Activated naive CD4-positive, alpha-beta T cell treated with anti-CD3 and anti-CD28 coated beads, Interleukin-2, amount 10 ng/mL, durations not matched to agents 7 days and 5 days (primary cell): ENCODE measurements at regions not wholly inside any gene's neighbourhood (a gene's known extent, or its start where the extent isn't known, plus 50 kb on each side); places are given as distances from the start of the nearest gene placed in this dataset.
"Not testable (repeated sequence)": the region's sequence is repeated elsewhere in the genome, so short reads cannot be mapped to it uniquely, and the experiment has no call there.

ENCODE experiments used
- CTCF ChIA-PET: fragments of 350-600 bp; sonication (Branson Sonifier 250); formaldehyde crosslinking; loops from one replicate; lab custom pipeline; 2021; ENCODE audit warnings: antibody characterized with exemption; lab: Charles Lee
- DNase-seq: peaks from one replicate; pipeline ENCODE4 v3.0.0-alpha.2; 2020
- H3K27ac Mint-ChIP-seq: one replicate; pipeline ENCODE4 v1.8.0; 2021; ENCODE audit warnings: mild to moderate bottlenecking, moderate library complexity, mixed read lengths
- H3K27me3 Mint-ChIP-seq: one replicate; pipeline ENCODE4 v1.8.0; 2021; ENCODE audit warnings: mild to moderate bottlenecking, mixed read lengths
- H3K36me3 Mint-ChIP-seq: one replicate; pipeline ENCODE4 v1.8.0; 2021; ENCODE audit warnings: mixed read lengths
- H3K4me1 Mint-ChIP-seq: one replicate; pipeline ENCODE4 v1.8.0; 2021; ENCODE audit warnings: mixed read lengths
- H3K4me3 Mint-ChIP-seq: one replicate; pipeline ENCODE4 v1.8.0; 2021; ENCODE audit warnings: mild to moderate bottlenecking, moderate library complexity, mixed read lengths
- H3K9me3 Mint-ChIP-seq: one replicate; pipeline ENCODE4 v1.8.0; 2021; ENCODE audit warnings: mixed read lengths

- CTCF ChIA-PET, H3K27ac Mint-ChIP-seq, H3K36me3 Mint-ChIP-seq, DNase-seq, H3K9me3 Mint-ChIP-seq, H3K27me3 Mint-ChIP-seq, H3K4me1 Mint-ChIP-seq, H3K4me3 Mint-ChIP-seq: not testable (repeated sequence)
Measured at GRCh38 chr7:84848974-84849372, 337.9 kb downstream of the SEMA3D start.

DNA sequence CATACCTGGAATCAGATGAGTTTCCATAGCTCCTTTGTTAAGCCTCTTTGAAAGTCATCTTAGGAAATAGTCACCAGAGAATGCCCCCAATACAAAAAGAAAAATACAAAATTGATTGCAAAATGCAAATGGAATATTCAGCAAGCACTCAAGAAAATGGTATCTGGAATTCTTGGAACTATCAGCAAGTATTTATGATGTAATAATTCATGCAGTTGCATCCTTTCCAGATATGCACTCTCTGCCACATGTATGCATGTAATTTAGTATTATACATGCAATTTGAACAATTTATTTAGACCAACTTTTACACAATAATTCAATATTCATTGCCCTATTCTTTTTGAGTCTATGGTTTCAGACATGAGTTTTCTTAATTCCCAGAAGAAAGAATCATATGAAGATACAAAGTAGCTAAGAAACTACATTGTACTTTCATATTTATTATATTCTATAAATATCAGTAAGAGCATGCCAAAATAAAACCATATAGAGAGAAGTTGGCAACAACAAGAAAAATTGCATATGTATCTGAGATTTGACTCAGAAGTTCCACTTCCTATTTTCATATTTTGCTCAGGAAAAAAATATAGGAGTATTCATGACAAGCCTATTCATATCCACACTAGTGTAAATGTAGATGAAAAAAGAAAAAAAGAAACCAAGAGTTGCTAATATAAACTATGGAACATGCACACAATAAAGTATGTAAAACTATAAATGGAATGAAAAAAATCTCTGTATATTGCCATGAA lies 338.5 kb downstream of the SEMA3D start:
- no peak overlapping the region for H3K27ac Mint-ChIP-seq
- H3K27me3 Mint-ChIP-seq = no peaks in the 10 kb centered on the region
- no peaks in the 10 kb centered on the region for H3K36me3 Mint-ChIP-seq
- CTCF ChIA-PET = no interaction called here
- no peak overlapping the region for H3K4me3 Mint-ChIP-seq
- DNase-seq = no peak
- H3K9me3 Mint-ChIP-seq = no peaks in the 10 kb centered on the region
- no peaks in the 10 kb centered on the region for H3K4me1 Mint-ChIP-seq

- H3K27ac Mint-ChIP-seq = no peak overlapping the region
- no peak for DNase-seq
- no peaks in the 10 kb centered on the region for H3K36me3 Mint-ChIP-seq
- H3K27me3 Mint-ChIP-seq = no peaks in the 10 kb centered on the region
- H3K4me3 Mint-ChIP-seq = no peak overlapping the region
- H3K9me3 Mint-ChIP-seq = no peaks in the 10 kb centered on the region
- H3K4me1 Mint-ChIP-seq = no peaks in the 10 kb centered on the region
- CTCF ChIA-PET = no interaction called here
Measured at GRCh38 chr7:84847790-84848189, 339.1 kb downstream of the SEMA3D start.

DNA sequence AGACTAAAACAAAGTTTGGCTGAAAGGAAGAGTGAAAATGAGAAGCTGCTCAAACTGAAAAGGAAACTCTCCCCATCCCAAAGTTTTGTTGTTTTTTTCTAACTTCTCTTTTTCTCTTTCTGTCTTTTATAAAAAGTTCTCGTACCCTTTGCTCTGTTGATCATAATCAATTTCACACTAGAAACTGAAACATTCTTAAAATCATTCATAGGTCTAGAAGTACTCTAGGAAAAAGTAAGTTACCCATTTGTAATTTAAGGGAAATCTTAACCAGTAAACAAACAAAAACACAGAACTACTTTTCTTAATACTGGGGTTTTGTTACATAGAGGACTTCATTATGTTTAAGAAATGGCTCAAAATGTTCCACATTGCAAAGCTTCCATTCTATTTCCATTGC lies 339.8 kb downstream of the SEMA3D start:
- Mint-ChIP-seq H3K27ac (no peak overlapping the region), H3K36me3 (no peaks in the 10 kb centered on the region), H3K9me3 (no peaks in the 10 kb centered on the region)

GRCh38 chr7:84845971-84846370 lies 340.9 kb downstream of the SEMA3D start:
- H3K27me3 Mint-ChIP-seq = no peaks in the 10 kb centered on the region
- no peak for DNase-seq
- no peaks in the 10 kb centered on the region for H3K9me3 Mint-ChIP-seq
- CTCF ChIA-PET = no interaction called here
- H3K36me3 Mint-ChIP-seq = no peaks in the 10 kb centered on the region
- H3K27ac Mint-ChIP-seq = no peak overlapping the region
- H3K4me3 Mint-ChIP-seq = no peak overlapping the region
- no peaks in the 10 kb centered on the region for H3K4me1 Mint-ChIP-seq

More for the DNA sequence above, 339.8 kb downstream of the SEMA3D start:
- Mint-ChIP-seq H3K4me1 (no peaks in the 10 kb centered on the region), H3K27me3 (no peaks in the 10 kb centered on the region), H3K4me3 (no peak overlapping the region)
- CTCF ChIA-PET = no interaction called here
- no peak for DNase-seq

- Mint-ChIP-seq H3K27ac (no peak overlapping the region), H3K27me3 (no peaks in the 10 kb centered on the region), H3K36me3 (no peaks in the 10 kb centered on the region), H3K4me1 (no peaks in the 10 kb centered on the region), H3K9me3 (no peaks in the 10 kb centered on the region), H3K4me3 (no peak overlapping the region)
- DNase-seq = no peak
- CTCF ChIA-PET = no interaction called here
Measured at GRCh38 chr7:84844771-84845170, 342.1 kb downstream of the SEMA3D start.

DNA sequence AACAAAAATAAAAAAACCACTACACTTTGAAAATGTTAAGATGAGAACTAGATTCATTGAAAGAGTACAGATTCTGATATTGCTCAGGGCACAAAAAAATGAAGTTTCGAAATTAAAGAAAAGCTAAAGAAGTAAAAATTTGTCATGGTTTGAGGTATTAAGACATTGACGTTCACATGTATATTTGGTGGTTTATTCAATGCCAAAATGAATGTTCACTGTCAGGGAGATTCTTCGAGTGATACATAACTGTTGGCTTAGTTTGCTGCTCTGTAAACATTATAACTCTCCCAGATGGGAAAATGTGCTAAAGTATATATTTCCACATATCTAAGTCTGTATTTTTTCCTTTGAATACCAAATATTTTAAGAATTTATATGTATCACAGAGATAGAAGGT lies 345.0 kb downstream of the SEMA3D start:
- no peak for DNase-seq
- Mint-ChIP-seq H3K4me3 (no peak overlapping the region), H3K4me1 (no peaks in the 10 kb centered on the region), H3K36me3 (no peaks in the 10 kb centered on the region), H3K27me3 (no peaks in the 10 kb centered on the region), H3K27ac (no peak overlapping the region), H3K9me3 (no peaks in the 10 kb centered on the region)
- CTCF ChIA-PET = no interaction called here

DNA sequence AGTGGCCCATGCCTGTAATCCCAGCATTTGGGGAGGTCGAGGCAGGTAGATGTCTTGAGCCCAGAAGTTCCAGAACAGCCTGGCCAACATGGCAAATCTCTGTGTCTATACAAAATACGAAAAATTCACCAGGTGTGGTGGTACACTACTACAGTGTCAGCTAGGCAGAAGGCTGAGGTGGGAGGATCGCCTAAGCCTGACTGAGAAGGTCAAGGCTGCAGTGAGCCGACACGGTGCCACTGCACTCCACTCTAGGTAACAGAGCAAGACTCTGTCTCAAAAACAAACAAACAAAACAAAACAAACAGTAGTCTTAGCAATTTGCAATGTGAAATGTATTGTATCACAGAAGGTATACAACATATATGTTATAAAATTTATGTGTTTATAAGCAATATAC lies 348.0 kb downstream of the SEMA3D start:
- no peaks in the 10 kb centered on the region for H3K4me1 Mint-ChIP-seq
- H3K4me3 Mint-ChIP-seq = no peak overlapping the region
- no peak overlapping the region for H3K27ac Mint-ChIP-seq
- no peaks in the 10 kb centered on the region for H3K9me3 Mint-ChIP-seq
- DNase-seq = no peak
- CTCF ChIA-PET = no interaction called here
- no peaks in the 10 kb centered on the region for H3K27me3 Mint-ChIP-seq
- no peaks in the 10 kb centered on the region for H3K36me3 Mint-ChIP-seq

GRCh38 chr7:84837405-84837804 lies 349.5 kb downstream of the SEMA3D start:
- Mint-ChIP-seq H3K4me1 (no peaks in the 10 kb centered on the region), H3K36me3 (no peaks in the 10 kb centered on the region), H3K27me3 (no peaks in the 10 kb centered on the region), H3K4me3 (no peak overlapping the region), H3K9me3 (no peaks in the 10 kb centered on the region), H3K27ac (no peak overlapping the region)
- CTCF ChIA-PET = no interaction called here
- DNase-seq = no peak

DNA sequence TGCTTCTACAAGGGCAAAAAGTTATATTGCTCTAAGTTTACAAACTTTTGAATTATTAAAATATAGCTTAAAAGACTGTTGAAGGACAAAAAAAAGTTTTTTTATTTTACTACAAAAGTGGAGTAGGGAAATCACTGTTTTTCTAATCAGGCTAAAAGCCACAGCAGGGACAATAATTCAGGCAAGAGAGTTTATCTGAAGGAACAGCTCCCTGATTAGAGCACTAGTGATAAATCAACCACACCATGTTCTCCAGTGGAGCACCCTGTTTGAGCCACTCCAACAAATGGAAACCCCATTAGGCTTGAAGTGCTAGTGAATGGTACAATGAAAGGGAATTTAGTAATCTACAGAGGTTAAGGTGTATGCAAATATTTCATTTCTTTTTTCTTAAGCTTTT lies 357.1 kb downstream of the SEMA3D start:
- no peak overlapping the region for H3K4me3 Mint-ChIP-seq
- DNase-seq = no peak
- no peaks in the 10 kb centered on the region for H3K27me3 Mint-ChIP-seq
- no peak overlapping the region for H3K27ac Mint-ChIP-seq
- CTCF ChIA-PET = no interaction called here
- H3K9me3 Mint-ChIP-seq = no peaks in the 10 kb centered on the region
- no peaks in the 10 kb centered on the region for H3K4me1 Mint-ChIP-seq
- no peaks in the 10 kb centered on the region for H3K36me3 Mint-ChIP-seq

- Mint-ChIP-seq H3K9me3 (no peaks in the 10 kb centered on the region), H3K4me3 (no peak overlapping the region), H3K4me1 (no peaks in the 10 kb centered on the region), H3K27ac (no peak overlapping the region), H3K27me3 (no peaks in the 10 kb centered on the region), H3K36me3 (no peaks in the 10 kb centered on the region)
- DNase-seq = no peak
- CTCF ChIA-PET = no interaction called here
Measured at GRCh38 chr7:84824057-84824651, 362.7 kb downstream of the SEMA3D start.

DNA sequence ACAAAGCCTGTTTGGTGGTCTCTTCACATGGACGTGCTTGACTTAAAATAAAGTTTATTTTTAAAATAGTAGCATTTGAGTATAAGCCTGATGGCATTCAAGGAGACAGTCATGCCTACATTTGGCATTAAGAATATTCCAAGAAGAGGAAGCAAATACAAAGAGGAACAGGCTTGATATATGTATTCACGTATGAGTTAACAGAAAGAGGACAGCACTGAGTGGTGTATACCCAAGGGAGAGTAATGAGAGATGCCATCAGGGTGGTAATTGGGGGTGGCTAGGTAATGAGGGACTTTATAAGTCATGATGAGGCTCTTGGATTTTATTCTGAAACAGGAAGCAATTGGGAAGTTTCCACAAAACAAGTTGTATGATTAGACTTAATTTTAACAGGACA lies 363.3 kb downstream of the SEMA3D start:
- no peak overlapping the region for H3K27ac Mint-ChIP-seq
- H3K36me3 Mint-ChIP-seq = no peaks in the 10 kb centered on the region
- H3K27me3 Mint-ChIP-seq = no peaks in the 10 kb centered on the region
- H3K4me1 Mint-ChIP-seq = no peaks in the 10 kb centered on the region
- CTCF ChIA-PET = no interaction called here
- no peak for DNase-seq
- H3K9me3 Mint-ChIP-seq = no peaks in the 10 kb centered on the region
- no peak overlapping the region for H3K4me3 Mint-ChIP-seq

- H3K9me3 Mint-ChIP-seq = no peaks in the 10 kb centered on the region
- DNase-seq = no peak
- no peaks in the 10 kb centered on the region for H3K4me1 Mint-ChIP-seq
- no peaks in the 10 kb centered on the region for H3K27me3 Mint-ChIP-seq
- CTCF ChIA-PET = no interaction called here
- H3K27ac Mint-ChIP-seq = no peak overlapping the region
- no peaks in the 10 kb centered on the region for H3K36me3 Mint-ChIP-seq
- H3K4me3 Mint-ChIP-seq = no peak overlapping the region
Measured at GRCh38 chr7:84822941-84823510, 363.8 kb downstream of the SEMA3D start.

- no peak overlapping the region for H3K4me3 Mint-ChIP-seq
- no peaks in the 10 kb centered on the region for H3K9me3 Mint-ChIP-seq
- no peaks in the 10 kb centered on the region for H3K36me3 Mint-ChIP-seq
- CTCF ChIA-PET = no interaction called here
- DNase-seq = no peak
- H3K27ac Mint-ChIP-seq = no peak overlapping the region
- no peaks in the 10 kb centered on the region for H3K4me1 Mint-ChIP-seq
- H3K27me3 Mint-ChIP-seq = no peaks in the 10 kb centered on the region
Measured at GRCh38 chr7:84821671-84822534, 365.0 kb downstream of the SEMA3D start.
